Lower leg skin (tissue), 3 donors: ENCODE measurements at regions not wholly inside any gene's neighbourhood (a gene's known extent, or its start where the extent isn't known, plus 50 kb on each side); places are given as distances from the start of the nearest gene placed in this dataset.

Source experiments
- CTCF ChIP-seq, 3 donors: fragments of 450-650 bp; IDR thresholded peaks; one replicate each; pipeline ENCODE4 v1.5.1; 2016; ENCODE audit warnings: antibody characterized with exemption in 3 of 3, mild to moderate bottlenecking in 3 of 3, moderate library complexity in 2 of 3
- POLR2A ChIP-seq, 2 donors: fragments of 450-650 bp; IDR thresholded peaks; one replicate each; pipeline ENCODE4 v1.6.1; 2016 to 2017; ENCODE audit warnings: antibody characterized with exemption in 2 of 2, mild to moderate bottlenecking in 1 of 2, moderate library complexity in 1 of 2

DNA sequence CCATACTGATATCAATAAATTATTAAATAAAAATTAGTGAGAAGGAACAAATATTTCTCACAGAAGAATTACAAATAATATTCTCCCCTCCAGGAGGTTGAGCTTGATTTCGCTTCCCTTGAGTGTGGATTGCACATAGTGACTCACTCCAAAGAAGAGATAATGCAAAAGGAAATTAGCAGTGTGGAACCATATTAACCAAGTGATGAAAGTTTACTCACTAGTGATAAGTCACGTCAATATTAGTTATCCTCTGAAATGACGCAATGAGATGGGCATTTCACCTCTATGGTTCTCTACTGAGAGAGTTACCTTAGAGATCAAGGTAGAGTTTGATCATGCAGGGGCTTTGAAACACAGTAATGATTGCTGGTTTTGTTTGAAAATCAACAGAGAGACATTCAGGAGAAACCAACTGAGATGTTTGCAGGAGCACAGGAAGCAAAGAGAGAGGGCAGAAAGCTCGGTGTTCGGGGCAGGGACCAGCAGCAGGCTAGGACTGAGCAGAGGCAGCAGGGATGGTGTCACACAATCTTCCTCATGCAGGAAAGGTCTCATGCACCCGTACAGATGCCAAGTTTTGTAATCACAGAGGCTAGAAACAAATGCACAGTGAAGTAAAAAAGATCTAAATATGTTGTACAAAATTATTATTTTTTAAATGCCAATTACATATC is 634.5 kb downstream of the QKI start:
- TF ChIP-seq POLR2A (IDR thresholded peaks at IDR 0.05): no peak
- no peak for TF ChIP-seq CTCF (IDR thresholded peaks at IDR 0.05)
